Lower leg skin (tissue), 4 donors: ENCODE measurements at regions not wholly inside any gene's neighbourhood (a gene's known extent, or its start where the extent isn't known, plus 50 kb on each side); places are given as distances from the start of the nearest gene placed in this dataset.

Experiments used
- DNase-seq, 2 donors: peaks; one replicate each; pipeline ENCODE4 v3.0.0-alpha.2; 2019; ENCODE audit warnings: low spot score in 2 of 2
- H3K4me3 ChIP-seq: fragments of 200-600 bp; sonication (generic); 2 replicates; pipeline ENCODE4 v1.5.1; 2017; ENCODE audit warnings: mild to moderate bottlenecking, low read depth; ENCODE audit not compliant: poor library complexity, severe bottlenecking
- CTCF ChIP-seq, 3 donors: fragments of 450-650 bp; IDR thresholded peaks; one replicate each; pipeline ENCODE4 v1.5.1; 2016; ENCODE audit warnings: antibody characterized with exemption in 3 of 3, mild to moderate bottlenecking in 3 of 3, moderate library complexity in 2 of 3
- POLR2A ChIP-seq, 2 donors: fragments of 450-650 bp; IDR thresholded peaks; one replicate each; pipeline ENCODE4 v1.6.1; 2016 to 2017; ENCODE audit warnings: antibody characterized with exemption in 2 of 2, mild to moderate bottlenecking in 1 of 2, moderate library complexity in 1 of 2
- WGBS, 2 donors: methylation state at CpG; one replicate each; pipeline ENCODE4 v1.1.5; 2018; 5-methylcytosine and 5-hydroxymethylcytosine counted together
- intact Hi-C: fragments of 100-400 bp; cut with DNase I; formaldehyde crosslinking; loops from one replicate; pipeline ENCODE4 v1.15.0; 2023; ENCODE audit warnings: low total_unique reads

- TF ChIP-seq POLR2A (IDR thresholded peaks at IDR 0.05) (no peak), CTCF (IDR thresholded peaks at IDR 0.05) (no peak)
- 63 to 71% methylated on average over 6 of the region's 6 CpGs for WGBS, 2 donors
- DNase-seq: peak in 1 of 2 donors; percentile 70
- H3K4me3 ChIP-seq: no peak overlapping the region
- intact Hi-C loops: no loop called here
Observed at GRCh38 chr22:47547239-47547661, 784.8 kb downstream of the TBC1D22A start.

GRCh38 chr22:47544696-47545095 lies 782.2 kb downstream of the TBC1D22A start:
- intact Hi-C loops: no loop called here
- WGBS, 2 donors: 56 to 66% methylated on average over 2 of the region's 2 CpGs
- no peak for TF ChIP-seq CTCF (IDR thresholded peaks at IDR 0.05)
- TF ChIP-seq POLR2A (IDR thresholded peaks at IDR 0.05): no peak
- H3K4me3 ChIP-seq: no peak overlapping the region
- DNase-seq: no peak

DNA sequence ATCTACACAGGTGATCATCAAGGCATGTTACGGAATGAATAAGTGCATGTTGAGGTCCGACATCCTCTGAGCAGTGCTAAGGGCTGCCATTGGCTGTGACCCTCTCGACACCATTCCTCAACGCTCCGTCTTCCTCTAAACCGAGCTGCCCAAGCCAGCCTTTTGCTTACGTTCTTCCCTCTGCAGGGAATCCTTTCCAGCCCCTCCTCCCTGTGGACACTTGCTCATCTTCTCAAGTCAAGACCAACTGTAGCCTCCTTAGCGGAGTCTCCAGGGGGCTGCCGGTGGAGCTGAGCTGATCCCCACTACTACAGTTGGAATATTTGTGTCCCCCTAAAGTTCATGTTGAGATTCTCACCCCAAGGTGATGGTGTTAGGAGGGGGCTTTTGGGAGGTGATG lies 781.0 kb downstream of the TBC1D22A start:
- WGBS, 2 donors: 96 to 98% methylated on average over 9 of the region's 9 CpGs
- no peak overlapping the region for H3K4me3 ChIP-seq
- TF ChIP-seq POLR2A (IDR thresholded peaks at IDR 0.05) (no peak), CTCF (IDR thresholded peaks at IDR 0.05) (no peak)
- intact Hi-C loops: no loop called here
- DNase-seq: no peak

GRCh38 chr22:47540011-47540410 lies 777.6 kb downstream of the TBC1D22A start:
- TF ChIP-seq CTCF (IDR thresholded peaks at IDR 0.05) (no peak), POLR2A (IDR thresholded peaks at IDR 0.05) (no peak)
- no peak for DNase-seq
- intact Hi-C loops: no loop called here
- H3K4me3 ChIP-seq: no peak overlapping the region
- WGBS, 2 donors: 81 to 89% methylated on average over 3 to 4 of the region's 4 CpGs

DNA sequence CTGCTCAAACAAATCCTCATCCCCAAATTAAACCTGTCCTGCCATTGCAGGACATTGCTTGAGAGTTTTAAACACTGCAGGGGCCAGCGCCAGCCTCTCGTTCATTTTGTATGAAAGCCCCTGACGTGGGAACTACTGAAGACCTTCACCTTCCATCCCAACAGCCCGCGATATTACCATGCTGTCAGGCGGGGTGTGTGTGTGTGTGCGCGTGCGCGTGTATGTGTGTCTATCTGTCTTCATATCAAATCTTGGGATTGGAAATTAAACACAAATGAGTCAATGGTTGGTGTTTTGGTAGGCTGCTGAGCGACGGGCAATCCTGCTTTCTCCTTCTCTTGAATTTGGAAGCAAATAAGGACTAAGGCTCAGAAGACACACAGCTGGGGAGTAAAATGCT lies 776.9 kb downstream of the TBC1D22A start:
- 95% methylated on average over 12 of the region's 12 CpGs for whole genome bisulfite sequencing, 2 donors
- intact Hi-C loops: no loop called here
- H3K4me3 ChIP-seq: no peak overlapping the region
- DNase-seq: peak in 1 of 2 donors; percentile 43
- no peak for TF ChIP-seq POLR2A (IDR thresholded peaks at IDR 0.05)
- TF ChIP-seq CTCF (IDR thresholded peaks at IDR 0.05): no peak

DNA sequence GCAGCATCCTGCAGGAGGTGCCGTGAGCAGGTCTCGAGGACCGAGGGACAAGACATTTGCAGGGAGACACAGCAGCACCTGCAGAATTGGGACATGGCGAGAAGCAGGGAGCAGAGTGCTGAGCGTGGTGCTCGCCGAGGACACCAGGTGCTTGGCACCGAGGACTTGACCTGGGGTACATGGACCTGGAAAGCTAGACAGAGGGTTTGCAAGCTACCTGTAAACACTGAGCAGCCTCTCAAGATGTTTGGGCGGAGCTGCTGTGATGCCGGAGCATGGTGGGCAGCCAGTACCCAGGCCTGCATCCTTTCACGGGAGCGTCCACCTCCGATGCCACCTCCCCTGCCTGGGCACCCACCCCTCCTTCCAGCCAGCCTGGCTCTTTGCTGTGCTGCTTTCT lies 773.2 kb downstream of the TBC1D22A start:
- DNase-seq: no peak
- TF ChIP-seq CTCF (IDR thresholded peaks at IDR 0.05): no peak
- TF ChIP-seq POLR2A (IDR thresholded peaks at IDR 0.05): no peak
- no peak overlapping the region for H3K4me3 ChIP-seq
- WGBS, 2 donors: 90 to 95% methylated on average over 13 of the region's 13 CpGs
- intact Hi-C loops: no loop called here
